ENCODE measurements at regions not wholly inside any gene's neighbourhood (a gene's known extent, or its start where the extent isn't known, plus 50 kb on each side); places are given as distances from the start of the nearest gene placed in this dataset.

DNA sequence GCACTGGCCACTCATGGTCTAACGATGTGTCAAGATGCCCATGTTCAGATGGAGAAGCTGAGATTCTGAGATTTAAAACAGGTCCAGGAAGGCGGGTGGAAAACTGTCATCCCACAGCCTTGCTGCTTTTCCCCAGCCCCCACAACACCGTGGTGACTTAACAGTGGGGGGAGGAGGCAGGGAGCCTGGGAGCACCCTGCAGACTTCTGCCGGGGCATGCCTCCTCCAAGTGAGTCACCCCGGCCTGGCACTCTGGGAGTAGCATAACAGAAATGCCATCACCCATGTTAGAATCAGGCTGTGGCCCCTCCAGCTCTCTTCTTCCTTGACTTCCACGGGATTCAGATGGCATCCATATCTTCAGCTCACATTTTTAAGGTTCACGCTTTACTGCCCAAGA lies 164.8 kb downstream of the CBLN1 start:
- no peak for TF ChIP-seq POLR2AphosphoS5 (IDR thresholded peaks at IDR 0.05; ENCODE audit: borderline replicate concordance, low read depth, low read length)
- no peak for TF ChIP-seq EZH2 (IDR thresholded peaks at IDR 0.05)
- no peak for TF ChIP-seq FOXP2 (optimal IDR thresholded peaks at IDR 0.05; ENCODE audit: control extremely low read depth, extremely low read length, insufficient read depth)
- Histone ChIP-seq H3K36me3 (ENCODE audit: insufficient read depth, low read length) (no peaks in the 10 kb centered on the region), H3K9ac (ENCODE audit: insufficient read length) (no peak overlapping the region), H3K27ac (no peak overlapping the region), H3K9me3 (ENCODE audit: low read depth, low read length) (no peaks in the 10 kb centered on the region), H3K4me3 (no peak overlapping the region)
- no peak for DNase-seq (ENCODE audit: low read depth, low spot score)

DNA sequence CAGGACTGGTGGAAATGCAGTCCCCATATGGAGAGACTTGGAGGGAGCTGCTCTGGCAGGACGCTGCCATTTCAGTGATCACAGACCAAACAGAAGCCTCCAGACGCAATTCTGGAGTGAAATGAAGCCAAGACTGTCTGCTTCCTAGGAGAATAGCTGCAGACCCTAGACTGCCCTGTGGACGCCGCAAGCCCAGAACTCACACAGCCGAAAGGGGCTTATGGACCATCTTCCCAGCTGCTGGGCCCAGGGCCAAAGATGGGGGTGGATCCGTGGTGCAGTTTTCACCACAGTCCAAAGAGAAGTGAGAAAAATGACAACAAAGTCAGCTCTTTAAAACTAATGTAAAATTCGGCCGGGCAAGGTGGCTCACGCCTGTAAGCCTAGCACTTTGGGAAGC lies 165.7 kb downstream of the CBLN1 start:
- H3K4me3 ChIP-seq, result no peak overlapping the region
- DNase-seq (ENCODE audit: low read depth, low spot score), result no peak
- no peak overlapping the region for H3K27ac ChIP-seq
- H3K9ac ChIP-seq (ENCODE audit: insufficient read length), result no peak overlapping the region
- H3K9me3 ChIP-seq (ENCODE audit: low read depth, low read length), result no peaks in the 10 kb centered on the region
- TF ChIP-seq POLR2AphosphoS5 (IDR thresholded peaks at IDR 0.05; ENCODE audit: borderline replicate concordance, low read depth, low read length) (no peak), EZH2 (IDR thresholded peaks at IDR 0.05) (no peak), FOXP2 (optimal IDR thresholded peaks at IDR 0.05; ENCODE audit: control extremely low read depth, extremely low read length, insufficient read depth) (no peak)
- no peaks in the 10 kb centered on the region for H3K36me3 ChIP-seq (ENCODE audit: insufficient read depth, low read length)

DNA sequence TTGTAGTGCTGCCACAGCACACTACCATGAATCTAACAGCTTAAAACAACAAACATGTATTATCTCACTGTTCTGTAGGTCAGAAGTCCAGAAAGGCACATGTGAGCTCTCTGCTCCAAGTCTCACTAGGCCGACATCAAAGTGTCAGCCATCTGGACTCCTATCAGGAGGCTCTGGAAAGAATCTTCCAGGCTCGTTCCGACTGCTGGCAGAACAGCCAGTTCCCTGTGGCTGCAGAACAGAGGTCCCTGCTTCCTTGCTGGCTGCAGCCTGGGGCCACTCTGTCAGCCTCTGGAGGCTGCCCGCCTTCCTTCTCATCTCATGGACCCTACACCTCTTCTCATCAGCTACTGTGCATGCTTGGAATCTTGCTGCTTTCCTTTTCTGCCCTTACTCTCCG lies 168.9 kb downstream of the CBLN1 start:
- H3K4me3 ChIP-seq, result no peak overlapping the region
- H3K9me3 ChIP-seq (ENCODE audit: low read depth, low read length), result no peaks in the 10 kb centered on the region
- H3K9ac ChIP-seq (ENCODE audit: insufficient read length), result no peak overlapping the region
- no peak overlapping the region for H3K27ac ChIP-seq
- H3K36me3 ChIP-seq (ENCODE audit: insufficient read depth, low read length), result no peaks in the 10 kb centered on the region
- no peak for DNase-seq (ENCODE audit: low read depth, low spot score)
- TF ChIP-seq EZH2 (IDR thresholded peaks at IDR 0.05), result no peak
- TF ChIP-seq POLR2AphosphoS5 (IDR thresholded peaks at IDR 0.05; ENCODE audit: borderline replicate concordance, low read depth, low read length), result no peak

DNA sequence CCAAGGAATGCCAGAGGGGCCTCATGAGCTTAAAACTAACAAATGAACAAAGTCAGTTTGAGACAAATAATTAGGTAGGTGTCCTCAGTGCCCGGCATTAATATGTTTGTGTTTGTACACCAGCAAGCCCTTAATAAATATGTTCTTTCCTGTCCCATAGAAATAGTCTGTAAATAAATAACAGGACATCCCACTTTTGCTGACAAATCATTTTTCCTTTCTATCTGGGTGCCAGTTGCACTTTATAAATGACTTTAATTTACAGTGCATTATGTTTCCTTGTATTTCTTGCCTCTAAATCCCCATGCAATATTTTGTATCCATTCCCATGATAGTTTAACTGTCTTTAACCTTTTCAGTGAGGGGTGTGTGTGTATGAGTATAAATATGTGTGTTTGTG lies 170.3 kb downstream of the CBLN1 start:
- Histone ChIP-seq H3K27ac (no peak overlapping the region), H3K36me3 (ENCODE audit: insufficient read depth, low read length) (no peaks in the 10 kb centered on the region), H3K9me3 (ENCODE audit: low read depth, low read length) (no peaks in the 10 kb centered on the region), H3K4me3 (no peak overlapping the region), H3K9ac (ENCODE audit: insufficient read length) (no peak overlapping the region)
- no peak for DNase-seq (ENCODE audit: low read depth, low spot score)
- TF ChIP-seq POLR2AphosphoS5 (IDR thresholded peaks at IDR 0.05; ENCODE audit: borderline replicate concordance, low read depth, low read length) (no peak), EZH2 (IDR thresholded peaks at IDR 0.05) (no peak), FOXP2 (optimal IDR thresholded peaks at IDR 0.05; ENCODE audit: control extremely low read depth, extremely low read length, insufficient read depth) (no peak)

DNA sequence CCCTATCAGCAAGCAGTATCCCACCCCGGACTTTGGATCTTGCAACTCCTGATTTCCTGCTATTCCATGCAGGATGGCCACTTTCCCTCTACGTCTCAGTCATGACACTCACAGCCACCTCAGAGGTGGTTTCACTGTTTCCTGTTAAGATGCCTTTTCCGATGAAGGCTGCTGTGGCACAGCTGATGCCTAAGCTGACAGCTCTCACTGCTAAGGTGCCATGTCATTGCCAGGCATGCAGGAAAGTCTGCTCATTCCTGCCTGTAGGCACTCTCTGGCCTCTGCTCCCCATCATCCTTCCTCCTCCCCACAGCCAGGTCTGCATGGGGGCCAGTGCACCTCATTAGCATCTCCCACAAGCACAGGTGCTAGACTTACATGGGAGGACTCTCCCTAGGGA lies 173.0 kb downstream of the CBLN1 start:
- DNase-seq (ENCODE audit: low read depth, low spot score), result no peak
- no peak overlapping the region for H3K27ac ChIP-seq
- H3K9me3 ChIP-seq (ENCODE audit: low read depth, low read length), result no peaks in the 10 kb centered on the region
- no peak overlapping the region for H3K4me3 ChIP-seq
- TF ChIP-seq FOXP2 (optimal IDR thresholded peaks at IDR 0.05; ENCODE audit: control extremely low read depth, extremely low read length, insufficient read depth), result no peak
- TF ChIP-seq POLR2AphosphoS5 (IDR thresholded peaks at IDR 0.05; ENCODE audit: borderline replicate concordance, low read depth, low read length), result no peak
- TF ChIP-seq EZH2 (IDR thresholded peaks at IDR 0.05), result no peak
- H3K9ac ChIP-seq (ENCODE audit: insufficient read length), result no peak overlapping the region
- no peaks in the 10 kb centered on the region for H3K36me3 ChIP-seq (ENCODE audit: insufficient read depth, low read length)

DNA sequence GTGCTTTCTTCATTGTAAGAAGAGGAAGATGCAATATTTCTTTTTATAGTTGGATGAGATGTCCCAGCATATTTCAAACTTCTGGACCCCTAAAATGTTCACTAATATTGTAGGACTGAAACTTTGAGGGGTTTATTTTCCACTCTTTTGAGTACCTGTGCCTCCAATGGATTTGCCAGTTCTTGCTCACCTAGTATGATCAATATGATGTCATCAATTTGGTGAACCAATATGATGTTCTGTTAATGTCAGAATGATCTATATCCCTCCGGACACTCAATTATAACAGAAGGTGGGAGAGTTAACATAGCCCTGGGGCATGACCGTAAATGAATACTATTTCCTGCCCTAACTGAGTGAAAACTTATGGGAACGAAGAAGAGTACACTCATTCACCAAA lies 178.3 kb downstream of the CBLN1 start:
- H3K9me3 ChIP-seq (ENCODE audit: low read depth, low read length), result no peaks in the 10 kb centered on the region
- no peak overlapping the region for H3K9ac ChIP-seq (ENCODE audit: insufficient read length)
- no peaks in the 10 kb centered on the region for H3K36me3 ChIP-seq (ENCODE audit: insufficient read depth, low read length)
- TF ChIP-seq EZH2 (IDR thresholded peaks at IDR 0.05) (no peak), FOXP2 (optimal IDR thresholded peaks at IDR 0.05; ENCODE audit: control extremely low read depth, extremely low read length, insufficient read depth) (no peak), POLR2AphosphoS5 (IDR thresholded peaks at IDR 0.05; ENCODE audit: borderline replicate concordance, low read depth, low read length) (no peak)
- no peak overlapping the region for H3K27ac ChIP-seq
- H3K4me3 ChIP-seq, result no peak overlapping the region
- no peak for DNase-seq (ENCODE audit: low read depth, low spot score)

DNA sequence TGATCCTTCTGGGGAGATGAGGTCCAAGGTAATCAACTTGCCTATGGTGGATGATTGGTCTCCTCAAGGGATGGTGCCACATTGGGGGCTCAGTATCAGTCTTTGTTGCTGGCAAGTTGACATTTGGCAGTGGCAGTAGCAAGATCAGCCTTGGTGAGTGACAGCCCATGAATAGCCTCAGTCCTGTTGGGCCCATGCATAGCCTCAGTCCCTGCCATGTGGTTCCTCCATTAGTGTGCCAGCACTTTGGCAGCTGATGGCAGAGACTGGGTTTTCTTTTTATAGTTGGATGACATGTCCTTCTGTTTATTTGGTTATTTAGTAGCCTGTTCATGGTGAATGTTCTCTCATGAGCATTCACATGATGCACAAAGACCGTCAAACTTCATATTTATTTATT lies 179.6 kb downstream of the CBLN1 start:
- Histone ChIP-seq H3K36me3 (ENCODE audit: insufficient read depth, low read length) (no peaks in the 10 kb centered on the region), H3K27ac (no peak overlapping the region), H3K9me3 (ENCODE audit: low read depth, low read length) (no peaks in the 10 kb centered on the region), H3K4me3 (no peak overlapping the region), H3K9ac (ENCODE audit: insufficient read length) (no peak overlapping the region)
- TF ChIP-seq FOXP2 (optimal IDR thresholded peaks at IDR 0.05; ENCODE audit: control extremely low read depth, extremely low read length, insufficient read depth), result no peak
- no peak for TF ChIP-seq EZH2 (IDR thresholded peaks at IDR 0.05)
- no peak for TF ChIP-seq POLR2AphosphoS5 (IDR thresholded peaks at IDR 0.05; ENCODE audit: borderline replicate concordance, low read depth, low read length)
- DNase-seq (ENCODE audit: low read depth, low spot score), result no peak

DNA sequence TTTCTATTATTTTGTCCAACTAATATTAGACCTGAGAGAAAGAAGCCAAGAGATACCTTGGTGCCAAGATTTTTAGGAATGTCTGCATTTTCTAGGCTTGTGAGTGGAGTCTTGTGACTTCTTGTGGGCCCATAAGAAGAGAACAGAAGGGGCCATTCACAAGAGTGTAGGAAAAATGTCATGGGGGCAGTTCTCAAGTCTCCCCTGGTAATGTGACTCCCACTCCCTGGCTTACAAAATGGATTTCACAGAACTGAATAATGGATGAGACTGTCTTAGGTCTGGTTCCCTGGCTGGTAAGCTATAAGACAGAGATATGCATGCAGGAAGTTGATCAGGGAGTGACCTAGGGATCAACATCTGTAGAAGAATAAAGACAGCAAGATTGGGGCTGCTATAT lies 181.3 kb downstream of the CBLN1 start:
- H3K9me3 ChIP-seq (ENCODE audit: low read depth, low read length), result no peaks in the 10 kb centered on the region
- no peak overlapping the region for H3K27ac ChIP-seq
- no peak for DNase-seq (ENCODE audit: low read depth, low spot score)
- H3K36me3 ChIP-seq (ENCODE audit: insufficient read depth, low read length), result no peaks in the 10 kb centered on the region
- no peak overlapping the region for H3K9ac ChIP-seq (ENCODE audit: insufficient read length)
- H3K4me3 ChIP-seq, result no peak overlapping the region
- TF ChIP-seq EZH2 (IDR thresholded peaks at IDR 0.05) (no peak), POLR2AphosphoS5 (IDR thresholded peaks at IDR 0.05; ENCODE audit: borderline replicate concordance, low read depth, low read length) (no peak), FOXP2 (optimal IDR thresholded peaks at IDR 0.05; ENCODE audit: control extremely low read depth, extremely low read length, insufficient read depth) (no peak)

DNA sequence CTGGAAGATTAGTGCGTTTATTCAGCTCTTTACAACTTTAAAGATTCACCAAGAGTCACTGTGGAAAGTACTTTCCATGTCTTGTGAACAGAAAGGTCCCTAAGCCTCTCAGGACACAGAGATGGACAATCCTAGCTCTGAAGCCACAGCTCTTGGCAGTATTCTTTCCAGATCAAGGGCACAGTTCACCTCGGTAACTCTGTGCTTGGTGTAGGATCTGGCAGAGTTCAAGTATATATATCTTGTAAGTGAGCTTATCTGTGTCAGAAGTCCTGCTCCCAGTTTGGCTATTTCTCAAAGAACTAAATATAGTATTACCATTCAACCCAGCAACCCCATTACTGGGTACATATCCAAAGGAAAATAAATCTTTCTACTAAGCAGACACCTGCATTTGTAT lies 183.7 kb downstream of the CBLN1 start:
- Histone ChIP-seq H3K9ac (ENCODE audit: insufficient read length) (no peak overlapping the region), H3K9me3 (ENCODE audit: low read depth, low read length) (no peaks in the 10 kb centered on the region), H3K36me3 (ENCODE audit: insufficient read depth, low read length) (no peaks in the 10 kb centered on the region), H3K27ac (no peak overlapping the region), H3K4me3 (no peak overlapping the region)
- DNase-seq (ENCODE audit: low read depth, low spot score), result no peak
- TF ChIP-seq FOXP2 (optimal IDR thresholded peaks at IDR 0.05; ENCODE audit: control extremely low read depth, extremely low read length, insufficient read depth) (no peak), POLR2AphosphoS5 (IDR thresholded peaks at IDR 0.05; ENCODE audit: borderline replicate concordance, low read depth, low read length) (no peak), EZH2 (IDR thresholded peaks at IDR 0.05) (no peak)
